Activated T-helper 1 cell treated with Interleukin-2 at 50 U/mL for 16 hours (primary cell): ENCODE measurements at regions not wholly inside any gene's neighbourhood (a gene's known extent, or its start where the extent isn't known, plus 50 kb on each side); places are given as distances from the start of the nearest gene placed in this dataset.

Experiments
- DNase-seq: peaks from one replicate; pipeline ENCODE4 v3.0.0-alpha.2; 2020; ENCODE audit warnings: low read depth

GRCh38 chr5:86780018-86780417, 162.3 kb downstream of the COX7C start:
- DNase-seq, result no peak

- no peak for DNase-seq
Measured at GRCh38 chr5:86786955-86787354, 169.2 kb downstream of the COX7C start.

- DNase-seq, result no peak
Measured at GRCh38 chr5:86795659-86796058, 177.9 kb downstream of the COX7C start.

- no peak for DNase-seq
Measured at GRCh38 chr5:86797677-86798076, 179.9 kb downstream of the COX7C start.

GRCh38 chr5:86806206-86806605, 188.5 kb downstream of the COX7C start:
- no peak for DNase-seq

- no peak for DNase-seq
Measured at GRCh38 chr5:86807046-86808031, 189.6 kb downstream of the COX7C start.

- DNase-seq, result no peak
Measured at GRCh38 chr5:86814315-86814714, 196.6 kb downstream of the COX7C start.

- DNase-seq, result no peak
Measured at GRCh38 chr5:86814907-86815306, 197.2 kb downstream of the COX7C start.

GRCh38 chr5:86824637-86825036, 206.9 kb downstream of the COX7C start:
- no peak for DNase-seq

GRCh38 chr5:86831128-86831527, 213.4 kb downstream of the COX7C start:
- DNase-seq, result no peak

GRCh38 chr5:86833868-86834267, 216.1 kb downstream of the COX7C start:
- no peak for DNase-seq

- DNase-seq, result no peak
Measured at GRCh38 chr5:86837610-86838009, 219.9 kb downstream of the COX7C start.

- DNase-seq, result no peak
Measured at GRCh38 chr5:86838083-86838482, 220.3 kb downstream of the COX7C start.

- no peak for DNase-seq
Measured at GRCh38 chr5:86841000-86841644, 223.4 kb downstream of the COX7C start.

GRCh38 chr5:86858442-86858841, 240.7 kb downstream of the COX7C start:
- no peak for DNase-seq

GRCh38 chr5:86861512-86861911, 243.8 kb downstream of the COX7C start:
- no peak for DNase-seq

- DNase-seq, result no peak
Measured at GRCh38 chr5:86862093-86862492, 244.4 kb downstream of the COX7C start.

- DNase-seq, result no peak
Measured at GRCh38 chr5:86864051-86864450, 246.3 kb downstream of the COX7C start.

GRCh38 chr5:86865256-86865785, 247.6 kb downstream of the COX7C start:
- no peak for DNase-seq

- no peak for DNase-seq
Measured at GRCh38 chr5:86866036-86866435, 248.3 kb downstream of the COX7C start.

- DNase-seq, result no peak
Measured at GRCh38 chr5:86869268-86869667, 251.5 kb downstream of the COX7C start.

- no peak for DNase-seq
Measured at GRCh38 chr5:86875539-86875938, 257.8 kb downstream of the COX7C start.

GRCh38 chr5:86878250-86878649, 260.5 kb downstream of the COX7C start:
- DNase-seq, result no peak
